ENCODE measurements at regions not wholly inside any gene's neighbourhood (a gene's known extent, or its start where the extent isn't known, plus 50 kb on each side); places are given as distances from the start of the nearest gene placed in this dataset.

DNA sequence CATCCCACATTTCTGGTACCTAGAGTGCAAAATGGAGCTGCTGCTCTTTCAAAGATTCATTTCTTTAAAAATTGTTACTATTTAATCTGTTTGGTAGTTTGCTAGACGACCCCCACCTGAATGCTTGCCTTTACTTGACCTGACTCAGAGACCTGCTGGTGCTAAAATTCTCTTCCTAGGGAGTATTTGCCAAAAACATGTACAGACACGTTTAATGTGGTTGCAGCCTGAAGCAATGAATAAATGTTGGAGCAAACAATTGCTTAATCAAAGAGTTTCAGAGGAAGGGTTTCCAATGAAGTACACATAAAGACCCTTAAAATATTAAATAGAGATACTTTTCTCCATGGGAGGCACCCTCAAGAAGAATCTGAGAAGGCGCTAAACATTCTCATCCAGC is 734.4 kb downstream of the CBLN2 start:
- no peak for TF ChIP-seq CEBPB (IDR thresholded peaks at IDR 0.05)
- no peak for TF ChIP-seq YY1 (IDR thresholded peaks at IDR 0.05; ENCODE audit: low read depth)
- no peak for TF ChIP-seq TAF1 (IDR thresholded peaks at IDR 0.05; ENCODE audit: low read depth)
- TF ChIP-seq, protein P1, sequence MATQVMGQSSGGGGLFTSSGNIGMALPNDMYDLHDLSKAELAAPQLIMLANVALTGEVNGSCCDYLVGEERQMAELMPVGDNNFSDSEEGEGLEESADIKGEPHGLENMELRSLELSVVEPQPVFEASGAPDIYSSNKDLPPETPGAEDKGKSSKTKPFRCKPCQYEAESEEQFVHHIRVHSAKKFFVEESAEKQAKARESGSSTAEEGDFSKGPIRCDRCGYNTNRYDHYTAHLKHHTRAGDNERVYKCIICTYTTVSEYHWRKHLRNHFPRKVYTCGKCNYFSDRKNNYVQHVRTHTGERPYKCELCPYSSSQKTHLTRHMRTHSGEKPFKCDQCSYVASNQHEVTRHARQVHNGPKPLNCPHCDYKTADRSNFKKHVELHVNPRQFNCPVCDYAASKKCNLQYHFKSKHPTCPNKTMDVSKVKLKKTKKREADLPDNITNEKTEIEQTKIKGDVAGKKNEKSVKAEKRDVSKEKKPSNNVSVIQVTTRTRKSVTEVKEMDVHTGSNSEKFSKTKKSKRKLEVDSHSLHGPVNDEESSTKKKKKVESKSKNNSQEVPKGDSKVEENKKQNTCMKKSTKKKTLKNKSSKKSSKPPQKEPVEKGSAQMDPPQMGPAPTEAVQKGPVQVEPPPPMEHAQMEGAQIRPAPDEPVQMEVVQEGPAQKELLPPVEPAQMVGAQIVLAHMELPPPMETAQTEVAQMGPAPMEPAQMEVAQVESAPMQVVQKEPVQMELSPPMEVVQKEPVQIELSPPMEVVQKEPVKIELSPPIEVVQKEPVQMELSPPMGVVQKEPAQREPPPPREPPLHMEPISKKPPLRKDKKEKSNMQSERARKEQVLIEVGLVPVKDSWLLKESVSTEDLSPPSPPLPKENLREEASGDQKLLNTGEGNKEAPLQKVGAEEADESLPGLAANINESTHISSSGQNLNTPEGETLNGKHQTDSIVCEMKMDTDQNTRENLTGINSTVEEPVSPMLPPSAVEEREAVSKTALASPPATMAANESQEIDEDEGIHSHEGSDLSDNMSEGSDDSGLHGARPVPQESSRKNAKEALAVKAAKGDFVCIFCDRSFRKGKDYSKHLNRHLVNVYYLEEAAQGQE (IDR thresholded peaks at IDR 0.05; ENCODE audit: low read depth) = no peak
- no peak for TF ChIP-seq NFIC (IDR thresholded peaks at IDR 0.05)

Measured in Ishikawa (cell line).